GM12878 (cell line): ENCODE measurements at regions not wholly inside any gene's neighbourhood (a gene's known extent, or its start where the extent isn't known, plus 50 kb on each side); places are given as distances from the start of the nearest gene placed in this dataset.

Experiments used
- ATF3 ChIP-seq: IDR thresholded peaks from 2 replicates; pipeline ENCODE4 v1.6.1; 2011; ENCODE audit warnings: low read depth, mild to moderate bottlenecking, low read length, moderate library complexity, borderline replicate concordance; ENCODE audit errors: extremely low read depth
- BRCA1 ChIP-seq: IDR thresholded peaks from 2 replicates; pipeline ENCODE4 v1.6.1; 2011; ENCODE audit warnings: low read depth, low read length, improper control_type of control experiment
- CBFB ChIP-seq: IDR thresholded peaks from 2 replicates; pipeline ENCODE4 v1.6.1; 2016; ENCODE audit warnings: antibody characterized with exemption, low read depth
- CHD2 ChIP-seq: IDR thresholded peaks from 2 replicates; pipeline ENCODE4 v1.6.1; 2011; ENCODE audit warnings: low read depth, low read length, improper control_type of control experiment, borderline replicate concordance
- EZH2 ChIP-seq: IDR thresholded peaks from 2 replicates; pipeline ENCODE4 v1.6.1; 2012; ENCODE audit warnings: low read depth, mild to moderate bottlenecking, control low read depth, inconsistent platforms, low read length, borderline replicate concordance; ENCODE audit not compliant: control insufficient read depth
- HCFC1 ChIP-seq: fragments of 150-350 bp; IDR thresholded peaks from 2 replicates; pipeline ENCODE4 v1.6.1; 2014; ENCODE audit warnings: low read length
- IKZF1 ChIP-seq: fragments of 450-650 bp; conservative IDR thresholded peaks from 2 replicates; pipeline ENCODE4 v1.6.1; 2017; ENCODE audit warnings: antibody characterized with exemption, mild to moderate bottlenecking
- KDM1A ChIP-seq: fragments of 200-600 bp; sonication (generic); IDR thresholded peaks from 2 replicates; pipeline ENCODE4 v1.6.1; 2016; ENCODE audit warnings: borderline replicate concordance
- MYC ChIP-seq: IDR thresholded peaks from 2 replicates; pipeline ENCODE4 v1.6.1; 2011; ENCODE audit warnings: mild to moderate bottlenecking, low read length, moderate library complexity, inconsistent platforms; ENCODE audit not compliant: insufficient read depth, insufficient replicate concordance, insufficient read length, severe bottlenecking
- TCF12 ChIP-seq: IDR thresholded peaks from 2 replicates; pipeline ENCODE4 v1.6.1; 2011; ENCODE audit warnings: low read depth, mild to moderate bottlenecking, low read length
- ZBTB11 ChIP-seq: fragments of 450-650 bp; formaldehyde crosslinking; IDR thresholded peaks from 2 replicates; pipeline ENCODE4 v1.5.0; 2022; ENCODE audit warnings: mild to moderate bottlenecking, missing genetic modification characterization
- TF ChIP-seq, protein P1 (sequence below), 3 experiments: IDR thresholded peaks in 2 of 3; conservative IDR thresholded peaks in 1 of 3; 2 replicates each; pipeline ENCODE4 v1.5.1; 2011; ENCODE audit warnings: low read depth in 3 of 3, low read length in 3 of 3, mild to moderate bottlenecking in 3 of 3, control low read depth in 2 of 3, moderate library complexity in 2 of 3, inconsistent platforms in 1 of 3, mixed read lengths in 1 of 3; ENCODE audit not compliant: control insufficient read depth in 2 of 3, insufficient read depth in 1 of 3; ENCODE audit errors: extremely low read depth in 1 of 3

- TF ChIP-seq, protein P1, sequence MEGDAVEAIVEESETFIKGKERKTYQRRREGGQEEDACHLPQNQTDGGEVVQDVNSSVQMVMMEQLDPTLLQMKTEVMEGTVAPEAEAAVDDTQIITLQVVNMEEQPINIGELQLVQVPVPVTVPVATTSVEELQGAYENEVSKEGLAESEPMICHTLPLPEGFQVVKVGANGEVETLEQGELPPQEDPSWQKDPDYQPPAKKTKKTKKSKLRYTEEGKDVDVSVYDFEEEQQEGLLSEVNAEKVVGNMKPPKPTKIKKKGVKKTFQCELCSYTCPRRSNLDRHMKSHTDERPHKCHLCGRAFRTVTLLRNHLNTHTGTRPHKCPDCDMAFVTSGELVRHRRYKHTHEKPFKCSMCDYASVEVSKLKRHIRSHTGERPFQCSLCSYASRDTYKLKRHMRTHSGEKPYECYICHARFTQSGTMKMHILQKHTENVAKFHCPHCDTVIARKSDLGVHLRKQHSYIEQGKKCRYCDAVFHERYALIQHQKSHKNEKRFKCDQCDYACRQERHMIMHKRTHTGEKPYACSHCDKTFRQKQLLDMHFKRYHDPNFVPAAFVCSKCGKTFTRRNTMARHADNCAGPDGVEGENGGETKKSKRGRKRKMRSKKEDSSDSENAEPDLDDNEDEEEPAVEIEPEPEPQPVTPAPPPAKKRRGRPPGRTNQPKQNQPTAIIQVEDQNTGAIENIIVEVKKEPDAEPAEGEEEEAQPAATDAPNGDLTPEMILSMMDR (IDR thresholded peaks at IDR 0.05 in 2 of 3, conservative IDR thresholded peaks at IDR 0.05 in 1 of 3; ENCODE audit: control insufficient read depth in 2 of 3, extremely low read depth in 1 of 3, insufficient read depth in 1 of 3, low read depth in 3 of 3, low read length in 3 of 3) = no peak
- TF ChIP-seq HCFC1 (no peak), TCF12 (no peak), BRCA1 (no peak), ZBTB11 (CRISPR knock-in tag) (no peak), CHD2 (no peak), KDM1A (no peak), MYC (no peak), ATF3 (no peak), EZH2 (no peak), CBFB (no peak), IKZF1 (no peak)
Observed at GRCh38 chr11:134836561-134836960, 424.5 kb upstream of the B3GAT1 start.
